GM19240 (cell line): ENCODE measurements at regions not wholly inside any gene's neighbourhood (a gene's known extent, or its start where the extent isn't known, plus 50 kb on each side); places are given as distances from the start of the nearest gene placed in this dataset.

Experiments
- DNase-seq: peaks from one replicate; pipeline ENCODE4 v3.0.0; 2011; ENCODE audit warnings: low spot score; ENCODE audit not compliant: insufficient read length

- no peak for DNase-seq
Measured at GRCh38 chr19:31658993-31659896, 310.0 kb upstream of the TSHZ3 start.

- DNase-seq = no peak
Measured at GRCh38 chr19:31659897-31660210, 310.6 kb upstream of the TSHZ3 start.

- DNase-seq = no peak
Measured at GRCh38 chr19:31664096-31664495, 314.9 kb upstream of the TSHZ3 start.

GRCh38 chr19:31664997-31665396, 315.8 kb upstream of the TSHZ3 start:
- DNase-seq = no peak

- DNase-seq = no peak
Measured at GRCh38 chr19:31666126-31666525, 316.9 kb upstream of the TSHZ3 start.

- no peak for DNase-seq
Measured at GRCh38 chr19:31667106-31667505, 317.9 kb upstream of the TSHZ3 start.

GRCh38 chr19:31668921-31669320, 319.7 kb upstream of the TSHZ3 start:
- DNase-seq = no peak

GRCh38 chr19:31670931-31671330, 321.7 kb upstream of the TSHZ3 start:
- no peak for DNase-seq

- DNase-seq = no peak
Measured at GRCh38 chr19:31671411-31672035, 322.3 kb upstream of the TSHZ3 start.

- no peak for DNase-seq
Measured at GRCh38 chr19:31674503-31675192, 325.4 kb upstream of the TSHZ3 start.

GRCh38 chr19:31675193-31675913, 326.1 kb upstream of the TSHZ3 start:
- no peak for DNase-seq

GRCh38 chr19:31676271-31677004, 327.2 kb upstream of the TSHZ3 start:
- DNase-seq = no peak

GRCh38 chr19:31678421-31678820, 329.2 kb upstream of the TSHZ3 start:
- no peak for DNase-seq

- DNase-seq = no peak
Measured at GRCh38 chr19:31681121-31681520, 331.9 kb upstream of the TSHZ3 start.

GRCh38 chr19:31693131-31693932, 344.1 kb upstream of the TSHZ3 start:
- no peak for DNase-seq

- no peak for DNase-seq
Measured at GRCh38 chr19:31693933-31694269, 344.7 kb upstream of the TSHZ3 start.

GRCh38 chr19:31694761-31695160, 345.5 kb upstream of the TSHZ3 start:
- DNase-seq = no peak

GRCh38 chr19:31699421-31699820, 350.2 kb upstream of the TSHZ3 start:
- no peak for DNase-seq

- no peak for DNase-seq
Measured at GRCh38 chr19:31701146-31701545, 351.9 kb upstream of the TSHZ3 start.

- DNase-seq = no peak
Measured at GRCh38 chr19:31705656-31706055, 356.4 kb upstream of the TSHZ3 start.
